ENCODE measurements at regions not wholly inside any gene's neighbourhood (a gene's known extent, or its start where the extent isn't known, plus 50 kb on each side); places are given as distances from the start of the nearest gene placed in this dataset.
"Not testable (repeated sequence)": the region's sequence is repeated elsewhere in the genome, so short reads cannot be mapped to it uniquely, and the experiment has no call there.

DNA sequence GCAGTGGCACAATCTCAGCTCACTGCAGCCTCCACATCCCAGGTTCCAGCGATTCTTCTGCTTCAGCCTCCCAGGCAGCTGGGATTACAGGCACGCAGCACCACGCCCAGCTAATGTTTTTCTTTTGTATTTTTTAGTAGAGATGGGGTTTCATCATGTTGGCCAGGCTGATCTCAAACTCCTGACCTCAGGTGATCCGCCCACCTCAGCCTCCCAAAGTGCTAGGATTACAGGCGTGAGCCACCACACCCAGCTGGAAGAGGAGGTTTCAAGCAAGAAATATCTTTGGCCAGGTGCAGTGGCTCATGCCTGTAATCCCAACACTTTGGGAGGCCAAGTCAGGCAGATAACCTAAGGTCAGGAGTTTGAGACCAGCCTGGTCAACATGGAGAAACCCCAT, 59.4 kb upstream of the XIST start:
- TF ChIP-seq, protein P1, sequence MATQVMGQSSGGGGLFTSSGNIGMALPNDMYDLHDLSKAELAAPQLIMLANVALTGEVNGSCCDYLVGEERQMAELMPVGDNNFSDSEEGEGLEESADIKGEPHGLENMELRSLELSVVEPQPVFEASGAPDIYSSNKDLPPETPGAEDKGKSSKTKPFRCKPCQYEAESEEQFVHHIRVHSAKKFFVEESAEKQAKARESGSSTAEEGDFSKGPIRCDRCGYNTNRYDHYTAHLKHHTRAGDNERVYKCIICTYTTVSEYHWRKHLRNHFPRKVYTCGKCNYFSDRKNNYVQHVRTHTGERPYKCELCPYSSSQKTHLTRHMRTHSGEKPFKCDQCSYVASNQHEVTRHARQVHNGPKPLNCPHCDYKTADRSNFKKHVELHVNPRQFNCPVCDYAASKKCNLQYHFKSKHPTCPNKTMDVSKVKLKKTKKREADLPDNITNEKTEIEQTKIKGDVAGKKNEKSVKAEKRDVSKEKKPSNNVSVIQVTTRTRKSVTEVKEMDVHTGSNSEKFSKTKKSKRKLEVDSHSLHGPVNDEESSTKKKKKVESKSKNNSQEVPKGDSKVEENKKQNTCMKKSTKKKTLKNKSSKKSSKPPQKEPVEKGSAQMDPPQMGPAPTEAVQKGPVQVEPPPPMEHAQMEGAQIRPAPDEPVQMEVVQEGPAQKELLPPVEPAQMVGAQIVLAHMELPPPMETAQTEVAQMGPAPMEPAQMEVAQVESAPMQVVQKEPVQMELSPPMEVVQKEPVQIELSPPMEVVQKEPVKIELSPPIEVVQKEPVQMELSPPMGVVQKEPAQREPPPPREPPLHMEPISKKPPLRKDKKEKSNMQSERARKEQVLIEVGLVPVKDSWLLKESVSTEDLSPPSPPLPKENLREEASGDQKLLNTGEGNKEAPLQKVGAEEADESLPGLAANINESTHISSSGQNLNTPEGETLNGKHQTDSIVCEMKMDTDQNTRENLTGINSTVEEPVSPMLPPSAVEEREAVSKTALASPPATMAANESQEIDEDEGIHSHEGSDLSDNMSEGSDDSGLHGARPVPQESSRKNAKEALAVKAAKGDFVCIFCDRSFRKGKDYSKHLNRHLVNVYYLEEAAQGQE (IDR thresholded peaks at IDR 0.05; ENCODE audit: insufficient replicate concordance, low read depth), result not testable (repeated sequence)
- TF ChIP-seq, protein P2, sequence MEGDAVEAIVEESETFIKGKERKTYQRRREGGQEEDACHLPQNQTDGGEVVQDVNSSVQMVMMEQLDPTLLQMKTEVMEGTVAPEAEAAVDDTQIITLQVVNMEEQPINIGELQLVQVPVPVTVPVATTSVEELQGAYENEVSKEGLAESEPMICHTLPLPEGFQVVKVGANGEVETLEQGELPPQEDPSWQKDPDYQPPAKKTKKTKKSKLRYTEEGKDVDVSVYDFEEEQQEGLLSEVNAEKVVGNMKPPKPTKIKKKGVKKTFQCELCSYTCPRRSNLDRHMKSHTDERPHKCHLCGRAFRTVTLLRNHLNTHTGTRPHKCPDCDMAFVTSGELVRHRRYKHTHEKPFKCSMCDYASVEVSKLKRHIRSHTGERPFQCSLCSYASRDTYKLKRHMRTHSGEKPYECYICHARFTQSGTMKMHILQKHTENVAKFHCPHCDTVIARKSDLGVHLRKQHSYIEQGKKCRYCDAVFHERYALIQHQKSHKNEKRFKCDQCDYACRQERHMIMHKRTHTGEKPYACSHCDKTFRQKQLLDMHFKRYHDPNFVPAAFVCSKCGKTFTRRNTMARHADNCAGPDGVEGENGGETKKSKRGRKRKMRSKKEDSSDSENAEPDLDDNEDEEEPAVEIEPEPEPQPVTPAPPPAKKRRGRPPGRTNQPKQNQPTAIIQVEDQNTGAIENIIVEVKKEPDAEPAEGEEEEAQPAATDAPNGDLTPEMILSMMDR (IDR thresholded peaks at IDR 0.05; ENCODE audit: insufficient read depth, low read length), result not testable (repeated sequence)
- not testable (repeated sequence) for TF ChIP-seq POLR2AphosphoS5 (IDR thresholded peaks at IDR 0.05; ENCODE audit: low read depth); SPI1 (IDR thresholded peaks at IDR 0.05; ENCODE audit: borderline replicate concordance, low read depth); GABPA (IDR thresholded peaks at IDR 0.05; ENCODE audit: low read depth)
